HG02852 (cell line): ENCODE measurements at regions not wholly inside any gene's neighbourhood (a gene's known extent, or its start where the extent isn't known, plus 50 kb on each side); places are given as distances from the start of the nearest gene placed in this dataset.
"Not testable (repeated sequence)": the region's sequence is repeated elsewhere in the genome, so short reads cannot be mapped to it uniquely, and the experiment has no call there.

ENCODE experiments used
- ATAC-seq: cut with Tn5 transposase; IDR thresholded peaks from one replicate; pipeline ENCODE4 v1.9.1; 2021; ENCODE audit warnings: mild to moderate bottlenecking, moderate library complexity; ENCODE audit not compliant: unreplicated experiment

- ATAC-seq = no peak
Measured at GRCh38 chr10:84626397-84627087, 298.2 kb downstream of the CCSER2 start.

GRCh38 chr10:84632866-84633265 is 304.5 kb downstream of the CCSER2 start:
- no peak for ATAC-seq

GRCh38 chr10:84634636-84635035 is 306.2 kb downstream of the CCSER2 start:
- no peak for ATAC-seq

- not testable (repeated sequence) for ATAC-seq
Measured at GRCh38 chr10:84650628-84651027, 322.2 kb downstream of the CCSER2 start.

- no peak for ATAC-seq
Measured at GRCh38 chr10:84654671-84655070, 326.3 kb downstream of the CCSER2 start.

DNA sequence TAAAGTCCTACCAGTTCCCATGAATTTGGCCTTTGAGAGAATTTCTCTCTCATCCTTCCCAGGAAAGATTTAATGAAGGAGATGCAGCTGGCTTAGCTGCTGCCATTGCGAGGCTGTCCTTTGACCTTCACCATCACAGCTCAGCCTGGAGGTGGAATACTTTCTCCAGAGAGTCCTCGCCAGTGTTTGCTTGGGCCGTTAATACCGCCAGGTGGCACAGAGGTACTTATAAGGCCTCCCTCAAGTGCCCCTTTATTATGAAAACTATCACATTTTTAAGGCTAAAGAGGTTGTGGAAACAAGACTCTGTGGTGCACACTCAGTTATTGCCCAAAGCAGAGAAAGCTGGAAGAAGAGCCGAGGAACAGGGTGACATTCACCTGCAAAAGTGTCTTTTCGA is 330.6 kb downstream of the CCSER2 start:
- ATAC-seq = no peak

GRCh38 chr10:84659497-84660439 is 331.4 kb downstream of the CCSER2 start:
- ATAC-seq = no peak

GRCh38 chr10:84660450-84661159 is 332.2 kb downstream of the CCSER2 start:
- no peak for ATAC-seq

GRCh38 chr10:84665211-84665610 is 336.8 kb downstream of the CCSER2 start:
- ATAC-seq = no peak

DNA sequence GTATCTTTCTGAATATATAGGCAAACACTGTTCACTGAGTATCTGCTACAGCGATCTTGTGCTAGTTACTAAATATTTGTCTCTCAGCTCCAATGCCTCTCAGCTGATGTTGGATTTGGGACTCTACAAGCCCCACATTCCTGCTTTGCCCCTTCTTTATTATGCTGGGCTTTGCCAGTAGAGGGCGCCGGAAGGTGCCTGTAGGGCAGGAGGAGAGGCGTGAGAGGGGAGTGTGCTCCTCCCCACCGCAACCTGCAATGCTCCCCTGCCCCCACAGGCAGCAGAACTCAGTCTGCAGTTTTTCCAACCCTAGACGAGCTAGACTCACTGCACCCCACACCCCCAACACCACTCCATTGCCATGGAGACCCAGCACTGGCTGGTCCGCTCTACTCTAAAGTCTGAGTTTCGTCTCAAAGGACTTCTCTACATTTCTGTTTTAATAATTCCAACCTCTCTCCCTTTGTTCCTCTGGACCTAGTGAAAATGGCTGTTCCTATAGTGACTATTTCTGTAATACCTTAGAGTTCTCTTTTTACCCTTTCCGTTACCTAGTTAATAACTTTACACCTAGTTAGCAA is 337.6 kb downstream of the CCSER2 start:
- no peak for ATAC-seq

- ATAC-seq = no peak
Measured at GRCh38 chr10:84668186-84668763, 339.9 kb downstream of the CCSER2 start.

GRCh38 chr10:84675060-84675459 is 346.7 kb downstream of the CCSER2 start:
- ATAC-seq = no peak

DNA sequence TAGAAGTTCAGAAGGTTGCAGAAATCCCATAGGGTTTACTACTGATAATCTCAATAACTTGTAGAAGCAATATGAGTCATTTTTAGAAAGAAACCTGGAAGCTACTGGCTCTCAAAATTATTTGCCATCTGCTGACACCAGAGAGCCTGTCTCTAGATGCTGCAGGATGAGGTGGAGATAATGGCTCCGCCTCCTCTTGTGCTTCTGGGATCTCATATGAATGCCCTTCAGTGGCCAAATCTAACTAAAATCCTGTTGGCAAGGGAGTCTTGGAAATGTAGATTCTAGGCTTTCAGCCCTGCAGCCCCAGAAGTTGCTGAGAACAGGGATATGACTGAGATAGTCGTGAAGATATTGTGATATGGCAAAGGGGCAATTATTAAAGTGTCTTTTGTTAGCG is 348.1 kb downstream of the CCSER2 start:
- no peak for ATAC-seq

- no peak for ATAC-seq
Measured at GRCh38 chr10:84681781-84682180, 353.4 kb downstream of the CCSER2 start.

GRCh38 chr10:84683550-84683949 is 355.2 kb downstream of the CCSER2 start:
- ATAC-seq = no peak

- no peak for ATAC-seq
Measured at GRCh38 chr10:84683980-84684740, 355.8 kb downstream of the CCSER2 start.

DNA sequence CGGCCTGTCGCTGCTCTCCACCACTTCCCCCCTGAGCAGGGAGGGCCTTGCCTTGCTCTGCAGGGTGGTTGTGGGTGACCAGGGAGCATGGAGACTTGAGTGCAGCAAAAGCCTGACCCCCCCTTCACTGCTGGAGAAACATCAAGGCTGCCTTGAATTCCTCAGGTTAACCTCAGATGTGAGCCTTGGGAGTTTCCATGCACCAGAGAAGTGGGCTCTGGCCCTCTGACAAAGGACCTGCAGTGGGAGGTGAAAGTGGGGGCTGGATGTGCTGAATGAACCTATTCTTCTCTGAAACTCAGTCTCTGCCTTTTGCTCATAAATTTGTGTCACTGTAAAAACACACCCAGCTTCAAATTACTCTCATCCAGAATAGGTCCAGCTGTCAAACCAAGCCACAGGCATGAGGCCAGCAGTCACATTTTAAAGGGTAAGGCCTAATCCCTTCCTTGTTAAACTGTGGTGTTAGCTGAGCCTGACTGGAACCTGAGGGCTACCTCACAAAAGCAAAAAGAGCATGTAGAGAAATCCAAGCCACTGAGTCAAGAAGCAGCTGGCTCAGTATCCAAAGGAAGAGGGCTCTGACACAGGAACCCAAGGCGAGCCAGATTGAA is 356.8 kb downstream of the CCSER2 start:
- no peak for ATAC-seq

DNA sequence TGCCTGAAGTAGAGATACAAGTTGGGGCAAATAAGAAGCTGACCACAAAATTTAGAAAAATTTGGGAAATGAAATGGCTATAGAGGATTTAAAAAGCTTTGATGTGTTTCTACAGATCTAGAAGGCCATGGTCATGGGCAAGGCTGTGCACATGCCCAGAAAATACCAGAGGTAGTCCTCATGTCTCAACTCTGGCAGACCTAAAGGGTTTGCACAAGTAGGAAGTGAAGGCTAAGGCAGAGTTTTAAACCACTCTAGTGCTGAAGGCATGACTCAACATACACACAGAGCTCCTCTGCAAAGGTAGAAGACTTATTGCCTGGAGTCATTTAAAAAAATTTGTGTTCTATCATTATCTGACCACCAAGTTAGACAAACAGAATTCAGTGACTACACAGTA is 364.6 kb downstream of the CCSER2 start:
- ATAC-seq = no peak

DNA sequence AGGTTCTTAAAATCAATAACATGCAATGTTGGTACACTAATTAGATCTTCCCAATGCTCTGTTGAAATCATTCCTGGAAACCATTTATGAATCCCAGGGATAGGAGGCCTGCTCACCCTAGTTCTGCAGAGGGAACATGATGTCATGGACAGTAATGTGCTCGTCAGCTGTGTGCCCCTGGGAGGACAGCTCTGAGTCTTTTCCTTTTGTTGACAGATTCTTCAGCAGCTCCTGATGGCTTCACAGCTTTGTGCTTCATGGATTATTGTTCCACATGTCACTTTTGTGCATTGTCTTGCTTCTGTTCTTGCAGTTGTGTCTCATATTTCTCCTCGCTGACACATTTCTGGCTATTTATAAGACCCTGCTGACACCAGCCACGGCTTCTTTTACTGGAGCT is 367.5 kb downstream of the CCSER2 start:
- no peak for ATAC-seq

GRCh38 chr10:84696610-84697009 is 368.2 kb downstream of the CCSER2 start:
- no peak for ATAC-seq
